GM20000 (cell line): ENCODE measurements at regions not wholly inside any gene's neighbourhood (a gene's known extent, or its start where the extent isn't known, plus 50 kb on each side); places are given as distances from the start of the nearest gene placed in this dataset.

Source experiments
- DNase-seq: peaks from one replicate; pipeline ENCODE4 v3.0.0; 2012; ENCODE audit warnings: low spot score
- CTCF ChIP-seq: IDR thresholded peaks from 2 replicates; pipeline ENCODE4 v1.5.1; 2012; ENCODE audit warnings: mild to moderate bottlenecking, control low read depth; ENCODE audit errors: extremely low read depth, missing control alignments

- TF ChIP-seq CTCF, result no peak
- no peak for DNase-seq
Observed at GRCh38 chr11:115792903-115793302, 288.7 kb upstream of the CADM1 start.

GRCh38 chr11:115787302-115787701 is 283.1 kb upstream of the CADM1 start:
- DNase-seq, result no peak
- no peak for TF ChIP-seq CTCF

GRCh38 chr11:115784796-115785521 is 280.7 kb upstream of the CADM1 start:
- no peak for TF ChIP-seq CTCF
- no peak for DNase-seq

- TF ChIP-seq CTCF, result no peak
- no peak for DNase-seq
Observed at GRCh38 chr11:115780646-115781362, 276.6 kb upstream of the CADM1 start.

- no peak for DNase-seq
- TF ChIP-seq CTCF, result no peak
Observed at GRCh38 chr11:115778928-115779650, 274.9 kb upstream of the CADM1 start.

GRCh38 chr11:115776916-115777315 is 272.7 kb upstream of the CADM1 start:
- DNase-seq, result no peak
- TF ChIP-seq CTCF, result no peak

GRCh38 chr11:115775846-115776245 is 271.6 kb upstream of the CADM1 start:
- DNase-seq, result no peak
- no peak for TF ChIP-seq CTCF
